Activated T-helper 1 cell treated with anti-CD3 and anti-CD28 coated beads, Interleukin-12 subunit alpha, Interleukin-12 subunit beta, Interleukin-2, Interleukin-4 antibody, amounts not matched to agents 30 ng/mL and 10 ng/mL and 1 ng/mL, durations not matched to agents 14 hours and 24 hours and 36 hours (primary cell): ENCODE measurements at regions not wholly inside any gene's neighbourhood (a gene's known extent, or its start where the extent isn't known, plus 50 kb on each side); places are given as distances from the start of the nearest gene placed in this dataset.

Experiments
- DNase-seq: peaks from one replicate; pipeline ENCODE4 v3.0.0; 2021; ENCODE audit warnings: low spot score
- H3K27ac Mint-ChIP-seq: one replicate; pipeline ENCODE4 v1.8.0; 2021; ENCODE audit warnings: mild to moderate bottlenecking, mixed read lengths
- H3K27me3 Mint-ChIP-seq: one replicate; pipeline ENCODE4 v1.8.0; 2022; ENCODE audit warnings: mild to moderate bottlenecking, moderate library complexity, mixed read lengths; ENCODE audit not compliant: insufficient read depth
- H3K36me3 Mint-ChIP-seq: one replicate; pipeline ENCODE4 v1.8.0; 2021; ENCODE audit warnings: low read depth, mixed read lengths
- H3K4me1 Mint-ChIP-seq: one replicate; pipeline ENCODE4 v1.8.0; 2021; ENCODE audit warnings: low read depth, mixed read lengths
- H3K4me3 Mint-ChIP-seq: one replicate; pipeline ENCODE4 v1.8.0; 2021; ENCODE audit warnings: mild to moderate bottlenecking, moderate library complexity, mixed read lengths
- H3K9me3 Mint-ChIP-seq: one replicate; pipeline ENCODE4 v1.8.0; 2021; ENCODE audit warnings: mixed read lengths
- intact Hi-C: fragments of 100-400 bp; cut with micrococcal nuclease; formaldehyde crosslinking; loops from one replicate; pipeline ENCODE4 v1.15.1; 2024

DNA sequence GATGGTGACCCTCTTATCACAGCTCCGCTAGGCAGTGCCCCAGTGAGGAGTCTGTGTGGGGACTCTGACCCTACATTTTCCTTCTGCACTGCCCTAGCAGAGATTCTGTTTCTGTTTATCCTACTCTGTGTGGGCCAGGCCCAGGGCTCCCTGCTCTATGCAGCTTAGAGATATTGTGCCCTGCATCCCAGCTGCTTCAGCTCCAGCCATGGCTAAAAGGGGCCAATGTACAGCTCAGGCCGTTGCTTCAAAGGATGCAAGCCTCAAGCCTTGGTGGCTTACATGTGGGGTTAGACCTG is 2030.7 kb upstream of the CDH9 start:
- Mint-ChIP-seq H3K27ac (no peak overlapping the region), H3K36me3 (no peaks in the 10 kb centered on the region), H3K9me3 (peaks cover 6% of the 10 kb centered on the region), H3K4me1 (no peaks in the 10 kb centered on the region), H3K4me3 (no peak overlapping the region), H3K27me3 (no peaks in the 10 kb centered on the region)
- intact Hi-C loops = no loop called here
- no peak for DNase-seq

- no peak for DNase-seq
- Mint-ChIP-seq H3K27me3 (no peaks in the 10 kb centered on the region), H3K4me3 (no peak overlapping the region), H3K27ac (no peak overlapping the region), H3K9me3 (peaks cover 12% of the 10 kb centered on the region), H3K4me1 (no peaks in the 10 kb centered on the region), H3K36me3 (no peaks in the 10 kb centered on the region)
- intact Hi-C loops = no loop called here
Measured at GRCh38 chr5:29061381-29061780, 2023.0 kb upstream of the CDH9 start.

GRCh38 chr5:29054694-29055093 is 2016.3 kb upstream of the CDH9 start:
- no peak overlapping the region for H3K27ac Mint-ChIP-seq
- intact Hi-C loops = no loop called here
- H3K4me3 Mint-ChIP-seq = no peak overlapping the region
- no peaks in the 10 kb centered on the region for H3K27me3 Mint-ChIP-seq
- no peaks in the 10 kb centered on the region for H3K4me1 Mint-ChIP-seq
- H3K9me3 Mint-ChIP-seq = peaks cover 12% of the 10 kb centered on the region
- DNase-seq = no peak
- H3K36me3 Mint-ChIP-seq = no peaks in the 10 kb centered on the region

GRCh38 chr5:29054282-29054681 is 2015.9 kb upstream of the CDH9 start:
- H3K4me3 Mint-ChIP-seq = no peak overlapping the region
- no peaks in the 10 kb centered on the region for H3K4me1 Mint-ChIP-seq
- intact Hi-C loops = no loop called here
- H3K27ac Mint-ChIP-seq = no peak overlapping the region
- H3K9me3 Mint-ChIP-seq = peaks cover 12% of the 10 kb centered on the region
- no peaks in the 10 kb centered on the region for H3K36me3 Mint-ChIP-seq
- no peaks in the 10 kb centered on the region for H3K27me3 Mint-ChIP-seq
- no peak for DNase-seq

DNA sequence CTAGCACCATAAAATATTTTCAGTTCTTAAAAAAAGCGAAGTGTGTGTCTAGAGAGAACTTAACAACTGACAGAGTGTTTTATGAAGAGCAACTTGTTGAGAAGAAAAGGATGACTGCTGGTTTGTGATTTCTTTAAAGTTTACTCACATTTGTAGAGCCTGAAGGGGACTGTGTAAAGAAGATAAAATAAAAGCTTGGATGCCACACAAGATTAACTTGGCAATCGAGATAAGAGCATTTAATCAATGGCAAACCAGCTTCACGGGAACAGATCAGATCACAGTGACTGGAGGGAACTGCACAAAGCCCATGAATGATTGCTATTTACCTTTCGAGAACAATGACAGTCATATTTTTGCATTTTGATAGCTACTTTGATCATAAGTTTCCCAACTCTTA is 2013.1 kb upstream of the CDH9 start:
- Mint-ChIP-seq H3K4me3 (no peak overlapping the region), H3K9me3 (peaks cover 7% of the 10 kb centered on the region), H3K36me3 (no peaks in the 10 kb centered on the region), H3K27ac (no peak overlapping the region), H3K4me1 (no peaks in the 10 kb centered on the region), H3K27me3 (no peaks in the 10 kb centered on the region)
- no peak for DNase-seq
- intact Hi-C loops = no loop called here

DNA sequence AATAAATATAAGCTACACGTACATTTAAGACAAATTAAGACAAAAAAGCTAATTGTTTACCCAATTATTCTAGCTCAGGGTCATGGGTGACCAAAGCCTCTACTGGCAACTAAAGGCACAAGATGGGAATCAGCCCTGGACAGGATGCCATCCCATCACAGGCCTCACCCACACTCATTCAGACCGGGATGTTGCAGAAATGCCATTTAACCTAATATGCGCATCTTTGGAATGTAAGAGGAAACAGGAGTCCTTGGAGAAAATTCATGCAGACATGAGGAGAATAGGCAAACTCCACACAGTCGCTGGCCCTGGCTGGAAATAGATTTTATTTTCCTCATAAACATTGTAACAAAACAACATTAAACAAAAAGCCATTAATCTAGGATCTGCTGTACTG is 2003.8 kb upstream of the CDH9 start:
- intact Hi-C loops = no loop called here
- H3K27ac Mint-ChIP-seq = no peak overlapping the region
- no peaks in the 10 kb centered on the region for H3K4me1 Mint-ChIP-seq
- no peak overlapping the region for H3K4me3 Mint-ChIP-seq
- no peak for DNase-seq
- H3K27me3 Mint-ChIP-seq = no peaks in the 10 kb centered on the region
- H3K9me3 Mint-ChIP-seq = peaks cover 8% of the 10 kb centered on the region
- H3K36me3 Mint-ChIP-seq = no peaks in the 10 kb centered on the region

DNA sequence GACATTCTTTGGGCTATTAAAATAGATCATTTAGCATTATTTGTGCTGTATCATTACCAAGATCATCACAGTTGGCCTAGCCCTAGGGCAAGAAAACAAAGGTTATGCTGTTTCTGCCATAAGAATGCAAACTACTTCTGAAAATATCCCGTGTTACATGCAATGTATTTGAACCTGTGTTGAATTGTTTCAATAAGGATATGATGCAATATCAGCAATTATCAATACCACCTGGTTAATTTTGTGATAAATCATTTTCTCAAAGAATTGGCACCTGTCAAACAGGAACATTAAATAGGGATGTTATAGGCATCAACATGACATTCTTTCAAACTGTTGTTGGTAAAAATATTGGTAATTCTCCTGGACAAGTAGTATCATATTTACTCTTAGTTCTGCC is 2002.0 kb upstream of the CDH9 start:
- H3K4me1 Mint-ChIP-seq = no peaks in the 10 kb centered on the region
- H3K27me3 Mint-ChIP-seq = no peaks in the 10 kb centered on the region
- DNase-seq = no peak
- no peaks in the 10 kb centered on the region for H3K36me3 Mint-ChIP-seq
- H3K27ac Mint-ChIP-seq = no peak overlapping the region
- intact Hi-C loops = no loop called here
- no peak overlapping the region for H3K4me3 Mint-ChIP-seq
- H3K9me3 Mint-ChIP-seq = peaks cover 11% of the 10 kb centered on the region

DNA sequence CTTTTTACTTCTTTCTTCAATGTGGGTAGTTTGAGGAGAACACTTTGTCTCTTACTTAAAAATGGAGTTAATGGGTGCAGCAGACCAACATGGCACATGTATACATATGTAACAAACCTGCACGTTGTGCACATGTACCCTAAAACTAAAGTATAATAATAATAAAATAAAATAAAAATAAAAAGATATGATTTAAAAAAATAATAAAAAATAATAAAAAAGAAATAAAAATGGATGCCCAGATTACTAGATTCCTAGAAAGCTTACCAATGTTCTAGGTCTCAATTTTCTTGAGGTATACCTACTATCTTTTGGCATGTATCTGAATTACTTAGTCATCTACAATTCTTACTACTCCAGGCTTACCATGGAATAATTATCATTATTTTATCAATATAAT is 2001.6 kb upstream of the CDH9 start:
- no peak for DNase-seq
- Mint-ChIP-seq H3K36me3 (no peaks in the 10 kb centered on the region), H3K9me3 (peaks cover 13% of the 10 kb centered on the region), H3K27me3 (no peaks in the 10 kb centered on the region), H3K4me3 (no peak overlapping the region), H3K4me1 (no peaks in the 10 kb centered on the region), H3K27ac (no peak overlapping the region)
- intact Hi-C loops = no loop called here

GRCh38 chr5:29037716-29038115 is 1999.3 kb upstream of the CDH9 start:
- no peak overlapping the region for H3K4me3 Mint-ChIP-seq
- intact Hi-C loops = no loop called here
- H3K27me3 Mint-ChIP-seq = no peaks in the 10 kb centered on the region
- no peaks in the 10 kb centered on the region for H3K36me3 Mint-ChIP-seq
- no peak overlapping the region for H3K27ac Mint-ChIP-seq
- peaks cover 13% of the 10 kb centered on the region for H3K9me3 Mint-ChIP-seq
- no peaks in the 10 kb centered on the region for H3K4me1 Mint-ChIP-seq
- DNase-seq = no peak

DNA sequence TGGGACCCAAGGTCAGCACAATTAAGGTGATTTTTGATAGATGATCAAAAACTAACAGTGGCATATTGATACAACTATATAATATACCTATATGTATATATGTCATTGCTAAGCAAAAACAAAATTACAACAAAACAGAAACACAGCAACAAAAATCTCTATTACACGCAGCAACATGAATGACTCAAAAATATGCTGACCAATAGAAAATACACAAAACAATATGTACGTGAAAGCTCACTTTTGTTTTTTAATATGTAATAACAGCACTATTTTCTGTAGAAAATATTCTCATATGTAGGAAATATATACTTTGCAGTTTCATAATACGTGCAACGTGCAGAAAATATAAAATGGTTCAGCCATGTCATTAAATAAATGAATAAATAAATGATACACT is 1985.7 kb upstream of the CDH9 start:
- H3K27ac Mint-ChIP-seq = no peak overlapping the region
- no peak overlapping the region for H3K4me3 Mint-ChIP-seq
- no peak for DNase-seq
- no peaks in the 10 kb centered on the region for H3K36me3 Mint-ChIP-seq
- H3K4me1 Mint-ChIP-seq = no peaks in the 10 kb centered on the region
- no peaks in the 10 kb centered on the region for H3K27me3 Mint-ChIP-seq
- intact Hi-C loops = no loop called here
- H3K9me3 Mint-ChIP-seq = peaks cover 11% of the 10 kb centered on the region

GRCh38 chr5:29023541-29023940 is 1985.2 kb upstream of the CDH9 start:
- no peaks in the 10 kb centered on the region for H3K4me1 Mint-ChIP-seq
- no peaks in the 10 kb centered on the region for H3K27me3 Mint-ChIP-seq
- intact Hi-C loops = no loop called here

DNA sequence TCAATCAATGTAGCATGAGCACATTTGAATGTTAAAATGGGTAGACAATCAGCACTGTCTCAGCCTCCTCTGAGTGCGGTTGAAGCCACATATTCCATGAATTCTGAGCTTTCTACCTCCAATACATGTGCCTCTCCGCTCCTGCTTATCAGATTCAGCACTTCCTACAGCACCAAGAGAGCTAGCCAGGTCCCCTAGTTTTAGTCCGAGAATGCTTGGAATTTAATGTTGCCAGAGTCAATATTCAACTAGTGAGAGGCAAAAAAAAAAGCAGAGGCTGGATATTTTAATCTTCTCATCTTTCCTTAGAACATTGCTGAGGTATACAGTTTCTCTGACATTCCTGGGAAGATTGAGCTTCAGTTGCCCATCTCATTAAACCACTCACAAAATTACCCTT is 1979.1 kb upstream of the CDH9 start:
- Mint-ChIP-seq H3K27me3 (no peaks in the 10 kb centered on the region), H3K4me1 (no peaks in the 10 kb centered on the region), H3K36me3 (no peaks in the 10 kb centered on the region), H3K27ac (no peak overlapping the region), H3K9me3 (peaks cover 15% of the 10 kb centered on the region), H3K4me3 (no peak overlapping the region)
- no peak for DNase-seq
- intact Hi-C loops = no loop called here

More at GRCh38 chr5:29023541-29023940, 1985.2 kb upstream of the CDH9 start:
- Mint-ChIP-seq H3K36me3 (no peaks in the 10 kb centered on the region), H3K9me3 (peaks cover 11% of the 10 kb centered on the region), H3K27ac (no peak overlapping the region), H3K4me3 (no peak overlapping the region)
- DNase-seq = no peak

DNA sequence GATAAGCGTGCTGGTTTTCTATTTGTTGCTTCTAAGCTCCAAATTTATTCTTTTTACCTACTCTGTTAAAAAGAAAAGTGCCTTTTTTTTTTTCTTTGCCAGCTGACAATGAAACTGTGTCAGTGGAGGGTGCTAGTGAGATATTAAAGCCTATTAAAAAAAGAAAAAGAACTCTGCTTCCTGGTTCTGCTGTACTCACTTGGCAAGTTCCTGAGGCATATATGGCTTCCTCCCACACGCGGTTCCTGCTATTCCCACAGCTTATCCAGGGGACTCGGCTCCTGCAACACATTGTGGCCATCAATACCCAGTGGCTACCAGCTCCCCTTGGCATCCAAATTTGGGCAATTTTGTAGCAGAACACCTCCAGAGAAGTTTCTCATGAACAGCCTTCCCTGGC is 1977.7 kb upstream of the CDH9 start:
- H3K27me3 Mint-ChIP-seq = no peaks in the 10 kb centered on the region
- H3K27ac Mint-ChIP-seq = no peak overlapping the region
- H3K9me3 Mint-ChIP-seq = peaks cover 15% of the 10 kb centered on the region
- intact Hi-C loops = no loop called here
- DNase-seq = no peak
- H3K4me1 Mint-ChIP-seq = no peaks in the 10 kb centered on the region
- no peak overlapping the region for H3K4me3 Mint-ChIP-seq
- no peaks in the 10 kb centered on the region for H3K36me3 Mint-ChIP-seq

DNA sequence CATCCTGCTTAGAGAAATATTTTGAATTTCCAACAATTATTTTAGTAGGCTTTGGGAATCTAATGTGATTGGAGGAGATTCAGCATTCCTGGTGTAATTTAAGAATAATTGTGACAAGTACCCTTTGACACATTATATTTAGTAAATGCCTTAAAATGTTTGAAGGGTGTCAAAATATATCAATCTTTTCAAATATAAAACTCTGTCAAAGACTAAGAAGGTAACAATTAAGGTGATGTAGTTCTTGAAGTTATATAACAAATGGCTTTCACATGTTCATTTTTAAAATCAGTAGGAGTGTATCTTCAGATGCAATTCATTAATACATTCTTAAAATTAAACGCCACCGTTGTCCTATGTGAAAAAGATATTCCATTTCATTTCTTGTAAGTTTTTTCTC is 1977.1 kb upstream of the CDH9 start:
- H3K9me3 Mint-ChIP-seq = peaks cover 10% of the 10 kb centered on the region
- no peaks in the 10 kb centered on the region for H3K36me3 Mint-ChIP-seq
- no peak overlapping the region for H3K27ac Mint-ChIP-seq
- H3K4me3 Mint-ChIP-seq = no peak overlapping the region
- no peak for DNase-seq
- H3K27me3 Mint-ChIP-seq = no peaks in the 10 kb centered on the region
- no peaks in the 10 kb centered on the region for H3K4me1 Mint-ChIP-seq
- intact Hi-C loops = no loop called here
